OCI-LY3 (cell line): ENCODE measurements at regions not wholly inside any gene's neighbourhood (a gene's known extent, or its start where the extent isn't known, plus 50 kb on each side); places are given as distances from the start of the nearest gene placed in this dataset.

Experiments
- H2AFZ ChIP-seq: fragments of 200-600, 300-600 bp; shearing (Covaris generic); 2 replicates; pipeline ENCODE4 v1.6.0; 2014; ENCODE audit warnings: antibody characterized with exemption, low read depth, low read length
- H3K27ac ChIP-seq: fragments of 200-600, 300-600 bp; sonication (generic); 2 replicates; pipeline ENCODE4 v1.5.1; 2014; ENCODE audit warnings: mild to moderate bottlenecking, low read length, moderate library complexity, mixed read lengths
- H3K27me3 ChIP-seq: fragments of 200-600, 300-600 bp; sonication (generic); 2 replicates; pipeline ENCODE4 v1.6.1; 2014; ENCODE audit warnings: low read depth, low read length, mixed read lengths
- H3K36me3 ChIP-seq: fragments of 200-600, 300-600 bp; sonication (generic); replicated peaks from 2 replicates; pipeline ENCODE3; 2014; ENCODE audit warnings: low read depth, low read length, mixed read lengths
- H3K4me1 ChIP-seq: fragments of 300-600, 200-600 bp; sonication (generic); 2 replicates; pipeline ENCODE4 v1.6.1; 2014; ENCODE audit warnings: low read length, mixed read lengths
- H3K4me2 ChIP-seq: fragments of 200-600, 300-600 bp; sonication (generic); 2 replicates; pipeline ENCODE4 v1.6.1; 2014; ENCODE audit warnings: low read length, mixed read lengths
- H3K4me3 ChIP-seq: fragments of 300-600, 200-600 bp; sonication (generic); 2 replicates; pipeline ENCODE4 v1.5.1; 2014; ENCODE audit warnings: antibody characterized with exemption, mild to moderate bottlenecking, low read length, moderate library complexity
- H3K79me2 ChIP-seq: fragments of 300-600, 200-600 bp; shearing (Covaris generic); 2 replicates; pipeline ENCODE4 v1.6.1; 2014; ENCODE audit warnings: mild to moderate bottlenecking, low read length, mixed read lengths
- H3K9ac ChIP-seq: fragments of 300-600, 200-600 bp; shearing (Covaris generic); 2 replicates; pipeline ENCODE4 v1.6.0; 2014; ENCODE audit warnings: mild to moderate bottlenecking, low read length, moderate library complexity
- H3K9me3 ChIP-seq: fragments of 200-600, 300-600 bp; shearing (Covaris generic); 2 replicates; pipeline ENCODE4 v1.6.1; 2014; ENCODE audit warnings: low read length, mixed read lengths; ENCODE audit not compliant: insufficient read depth
- H4K20me1 ChIP-seq: fragments of 200-600, 300-600 bp; sonication (generic); 2 replicates; pipeline ENCODE4 v1.6.1; 2016; ENCODE audit warnings: low read length, mixed read lengths; ENCODE audit not compliant: insufficient read depth
- CTCF ChIP-seq: fragments of 200-600, 300-600 bp; sonication (generic); IDR thresholded peaks from 2 replicates; pipeline ENCODE4 v1.5.1; 2014; ENCODE audit warnings: antibody characterized with exemption, low read length, low read depth
- EZH2phosphoT487 ChIP-seq: fragments of 200-600 bp; shearing (Covaris generic); IDR thresholded peaks from 2 replicates; pipeline ENCODE4 v1.6.1; 2018; ENCODE audit warnings: antibody characterized with exemption, mixed run types, low read depth

GRCh38 chr16:66290431-66290830 lies 76.1 kb upstream of the CDH5 start:
- Histone ChIP-seq H3K4me2 (no peak overlapping the region), H3K27ac (no peak overlapping the region), H4K20me1 (no peaks in the 10 kb centered on the region), H3K4me3 (no peak overlapping the region), H3K9ac (no peak overlapping the region), H2AFZ (no peak overlapping the region), H3K27me3 (peaks cover 29% of the 10 kb centered on the region), H3K9me3 (no peaks in the 10 kb centered on the region), H3K79me2 (no peaks in the 10 kb centered on the region), H3K4me1 (no peaks in the 10 kb centered on the region), H3K36me3 (no peaks in the 10 kb centered on the region)
- TF ChIP-seq EZH2phosphoT487: no peak

- H3K9me3 ChIP-seq: no peaks in the 10 kb centered on the region
- H3K79me2 ChIP-seq: no peaks in the 10 kb centered on the region
- H3K4me2 ChIP-seq: no peak overlapping the region
- no peak for TF ChIP-seq CTCF
- no peak for TF ChIP-seq EZH2phosphoT487
- H2AFZ ChIP-seq: no peak overlapping the region
- no peaks in the 10 kb centered on the region for H3K36me3 ChIP-seq
- no peaks in the 10 kb centered on the region for H4K20me1 ChIP-seq
- H3K4me3 ChIP-seq: no peak overlapping the region
- H3K27ac ChIP-seq: no peak overlapping the region
- no peaks in the 10 kb centered on the region for H3K4me1 ChIP-seq
- H3K9ac ChIP-seq: no peak overlapping the region
- H3K27me3 ChIP-seq: peaks cover 25% of the 10 kb centered on the region
These were observed 76.5 kb upstream of the CDH5 start for GRCh38 chr16:66289986-66290385.

GRCh38 chr16:66289051-66289680 lies 77.3 kb upstream of the CDH5 start:
- Histone ChIP-seq H3K27ac (no peak overlapping the region), H3K9ac (no peak overlapping the region), H3K4me1 (no peaks in the 10 kb centered on the region), H3K9me3 (no peaks in the 10 kb centered on the region), H3K4me2 (no peak overlapping the region), H2AFZ (no peak overlapping the region), H4K20me1 (no peaks in the 10 kb centered on the region), H3K27me3 (peaks cover 17% of the 10 kb centered on the region), H3K4me3 (no peak overlapping the region), H3K79me2 (no peaks in the 10 kb centered on the region), H3K36me3 (no peaks in the 10 kb centered on the region)
- no peak for TF ChIP-seq EZH2phosphoT487

GRCh38 chr16:66287926-66288325 lies 78.6 kb upstream of the CDH5 start:
- TF ChIP-seq CTCF: no peak
- Histone ChIP-seq H3K36me3 (no peaks in the 10 kb centered on the region), H3K9ac (no peak overlapping the region), H3K27ac (no peak overlapping the region), H3K4me3 (no peak overlapping the region), H3K4me2 (no peak overlapping the region), H3K79me2 (no peaks in the 10 kb centered on the region), H3K27me3 (peaks cover 4% of the 10 kb centered on the region), H4K20me1 (no peaks in the 10 kb centered on the region), H3K4me1 (no peaks in the 10 kb centered on the region), H3K9me3 (no peaks in the 10 kb centered on the region), H2AFZ (no peak overlapping the region)

DNA sequence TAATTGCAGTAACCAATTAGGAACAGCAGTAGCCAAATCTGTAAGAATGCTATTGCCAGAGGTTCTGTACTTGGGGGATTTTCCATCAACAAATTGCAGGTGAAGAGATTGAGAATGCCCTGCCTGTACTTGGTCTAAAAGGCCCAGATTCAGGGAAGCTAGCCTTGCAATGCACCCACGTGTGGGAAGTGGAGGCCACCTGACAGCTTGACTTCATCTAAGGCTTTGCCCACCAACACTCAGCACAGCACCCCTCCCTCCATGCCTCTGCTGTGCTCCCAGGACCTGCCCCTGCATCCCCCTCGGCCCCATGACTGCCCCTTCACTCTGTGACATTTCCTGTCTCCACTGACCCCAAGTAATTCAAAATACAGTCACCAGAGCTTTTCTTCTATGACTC lies 79.1 kb upstream of the CDH5 start:
- no peaks in the 10 kb centered on the region for H3K9me3 ChIP-seq
- H2AFZ ChIP-seq: no peak overlapping the region
- no peak overlapping the region for H3K4me2 ChIP-seq
- TF ChIP-seq CTCF (no peak), EZH2phosphoT487 (no peak)
- no peak overlapping the region for H3K9ac ChIP-seq
- no peaks in the 10 kb centered on the region for H3K36me3 ChIP-seq
- H3K79me2 ChIP-seq: no peaks in the 10 kb centered on the region
- peaks cover 5% of the 10 kb centered on the region for H3K27me3 ChIP-seq
- no peaks in the 10 kb centered on the region for H4K20me1 ChIP-seq
- no peak overlapping the region for H3K4me3 ChIP-seq
- no peaks in the 10 kb centered on the region for H3K4me1 ChIP-seq
- no peak overlapping the region for H3K27ac ChIP-seq
